ENCODE measurements at regions not wholly inside any gene's neighbourhood (a gene's known extent, or its start where the extent isn't known, plus 50 kb on each side); places are given as distances from the start of the nearest gene placed in this dataset.

DNA sequence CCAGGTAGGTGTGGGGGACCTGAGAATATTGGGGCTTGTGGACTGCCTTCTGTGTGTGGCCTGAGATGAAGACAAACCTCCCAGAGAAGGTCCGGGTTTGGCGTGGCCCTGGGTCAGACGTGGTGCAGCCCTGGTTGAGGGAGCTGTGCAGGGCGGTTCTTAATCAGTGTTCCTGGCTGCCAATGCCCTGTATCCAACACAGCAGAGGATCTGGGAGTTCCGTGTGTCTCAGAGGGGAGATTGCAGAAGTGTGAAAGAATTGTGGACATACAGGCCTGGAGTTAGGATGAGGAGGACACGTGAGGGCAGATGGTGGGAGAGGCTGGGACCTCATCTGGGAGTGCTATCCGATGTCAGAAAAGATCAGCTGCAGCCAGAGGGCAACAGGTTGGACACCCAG lies 102.0 kb upstream of the NECTIN1 start:
- Histone ChIP-seq H4K91ac (ENCODE audit: insufficient read length, low read depth, low read length) (no peak overlapping the region), H2BK12ac (ENCODE audit: insufficient read length, low read depth, low read length) (no peak overlapping the region), H3K4me2 (ENCODE audit: insufficient read depth, insufficient read length, low read length) (no peak overlapping the region), H3K14ac (ENCODE audit: insufficient read depth, low read length) (no peak overlapping the region), H2BK15ac (ENCODE audit: low read depth, low read length) (no peak overlapping the region), H4K5ac (ENCODE audit: insufficient read length, low read depth, low read length) (no peak overlapping the region), H2BK20ac (ENCODE audit: low read depth, low read length, poor library complexity, severe bottlenecking) (no peak overlapping the region), H3K79me1 (ENCODE audit: insufficient read depth, low read depth, low read length, poor library complexity, severe bottlenecking) (no peaks in the 10 kb centered on the region), H3K4ac (ENCODE audit: low read depth, low read length) (no peak overlapping the region), H3K56ac (ENCODE audit: insufficient read length, low read depth, low read length) (no peak overlapping the region), H2AK5ac (ENCODE audit: insufficient read length, low read length) (no peak overlapping the region), H2AFZ (ENCODE audit: low read length) (no peak overlapping the region), H3K27ac (ENCODE audit: insufficient read length, low read depth, low read length) (no peak overlapping the region), H2BK5ac (ENCODE audit: insufficient read length, low read length) (no peak overlapping the region), H3K23ac (ENCODE audit: insufficient read length, low read depth, low read length) (no peak overlapping the region), H3K23me2 (ENCODE audit: insufficient read length, low read depth, low read length, poor library complexity, severe bottlenecking) (no peaks in the 10 kb centered on the region), H4K20me1 (ENCODE audit: control insufficient read depth, insufficient read depth, insufficient read length) (no peaks in the 10 kb centered on the region), H3T11ph (ENCODE audit: low read length) (no peak overlapping the region), H2BK120ac (ENCODE audit: low read depth, low read length, poor library complexity, severe bottlenecking) (no peak overlapping the region), H3K9ac (ENCODE audit: extremely low read depth, insufficient read length, low read length) (no peak overlapping the region), H3K18ac (ENCODE audit: insufficient read length, low read depth, low read length) (no peak overlapping the region), H4K8ac (replicated peaks; ENCODE audit: insufficient read length, low read depth, low read length) (no peak overlapping the region), H3K79me2 (ENCODE audit: insufficient read depth, low read length) (no peaks in the 10 kb centered on the region), H3K4me1 (ENCODE audit: insufficient read depth, low read length) (peaks cover 8% of the 10 kb centered on the region; the same call in 1 of the 2 replicates), H3K9me3 (ENCODE audit: control insufficient read depth, low read depth, low read length) (no peaks in the 10 kb centered on the region), H3K27me3 (ENCODE audit: insufficient read depth, low read length) (no peaks in the 10 kb centered on the region)
- H3K9me3 Mint-ChIP-seq = peaks cover 0 to under 1% of the 10 kb centered on the region in 2 experiments; a peak in 3 of 5 replicates
- peaks cover 43% of the 10 kb centered on the region for H3K27me3 Mint-ChIP-seq (ENCODE audit: low read depth)
- WGBS (ENCODE audit: extremely low coverage, insufficient read length, low lambda C conversion rate) = no CpG with 5 or more reads among the region's 7 CpGs
- DNase-seq = no peak
- H3K4me1 Mint-ChIP-seq = peaks cover 29 to 35% of the 10 kb centered on the region in 2 experiments
- TF ChIP-seq, protein P1, sequence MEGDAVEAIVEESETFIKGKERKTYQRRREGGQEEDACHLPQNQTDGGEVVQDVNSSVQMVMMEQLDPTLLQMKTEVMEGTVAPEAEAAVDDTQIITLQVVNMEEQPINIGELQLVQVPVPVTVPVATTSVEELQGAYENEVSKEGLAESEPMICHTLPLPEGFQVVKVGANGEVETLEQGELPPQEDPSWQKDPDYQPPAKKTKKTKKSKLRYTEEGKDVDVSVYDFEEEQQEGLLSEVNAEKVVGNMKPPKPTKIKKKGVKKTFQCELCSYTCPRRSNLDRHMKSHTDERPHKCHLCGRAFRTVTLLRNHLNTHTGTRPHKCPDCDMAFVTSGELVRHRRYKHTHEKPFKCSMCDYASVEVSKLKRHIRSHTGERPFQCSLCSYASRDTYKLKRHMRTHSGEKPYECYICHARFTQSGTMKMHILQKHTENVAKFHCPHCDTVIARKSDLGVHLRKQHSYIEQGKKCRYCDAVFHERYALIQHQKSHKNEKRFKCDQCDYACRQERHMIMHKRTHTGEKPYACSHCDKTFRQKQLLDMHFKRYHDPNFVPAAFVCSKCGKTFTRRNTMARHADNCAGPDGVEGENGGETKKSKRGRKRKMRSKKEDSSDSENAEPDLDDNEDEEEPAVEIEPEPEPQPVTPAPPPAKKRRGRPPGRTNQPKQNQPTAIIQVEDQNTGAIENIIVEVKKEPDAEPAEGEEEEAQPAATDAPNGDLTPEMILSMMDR (conservative IDR thresholded peaks at IDR 0.05) = no peak
- no peak overlapping the region for H3K4me3 Mint-ChIP-seq
- H3K27ac Mint-ChIP-seq = no peak overlapping the region
- H3K36me3 Mint-ChIP-seq (ENCODE audit: insufficient read depth in 1 of 3, low read depth in 3 of 3) = peaks cover 0 to under 1% (median under 1%) of the 10 kb centered on the region in 3 experiments; a peak in 2 of 7 replicates
